SKM-1 (cell line): ENCODE measurements at regions not wholly inside any gene's neighbourhood (a gene's known extent, or its start where the extent isn't known, plus 50 kb on each side); places are given as distances from the start of the nearest gene placed in this dataset.

Experiments
- DNase-seq: peaks from one replicate; lab custom pipeline; 2025; ENCODE audit not compliant: unreplicated experiment; lab: John Stamatoyannopoulos, UW

DNA sequence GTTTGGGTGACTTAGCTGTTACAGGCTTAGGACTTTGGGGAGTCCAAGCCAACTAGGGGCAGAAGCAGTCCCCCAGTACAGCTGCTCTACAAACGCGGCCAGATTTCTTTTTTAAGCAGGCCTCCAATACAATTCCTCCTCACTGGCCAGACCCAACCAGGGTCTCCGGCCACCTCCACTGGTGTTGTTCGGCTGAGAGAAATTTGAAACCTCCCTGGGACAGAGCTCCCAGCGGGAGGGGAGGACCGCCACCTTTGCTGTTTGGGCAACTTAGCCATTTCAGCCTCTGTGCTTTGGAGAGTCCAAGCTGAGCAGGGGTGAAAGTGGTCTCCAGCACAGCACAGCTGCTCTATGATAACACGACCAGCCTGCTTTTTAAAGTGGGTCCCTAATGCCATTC lies 59.4 kb upstream of the KHDRBS2 start:
- DNase-seq: no peak

DNA sequence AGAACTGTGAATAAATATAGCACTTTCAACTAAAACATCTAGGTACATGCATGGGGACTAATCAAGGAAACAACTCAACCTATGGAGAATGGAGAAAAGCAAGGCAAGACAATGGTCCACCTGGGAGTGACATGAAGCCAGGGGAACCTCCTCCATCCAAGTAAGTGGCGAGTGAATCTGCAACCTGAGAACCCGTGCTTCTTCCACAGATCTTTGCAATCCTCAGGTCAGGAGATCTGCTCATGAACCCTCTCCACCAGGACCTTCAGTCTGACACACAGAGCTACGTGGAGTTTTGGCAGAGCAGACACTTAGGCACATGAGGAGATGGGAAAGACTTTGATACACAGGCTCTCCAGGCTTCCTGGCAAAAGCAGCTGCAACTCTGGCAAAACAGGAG lies 58.8 kb upstream of the KHDRBS2 start:
- no peak for DNase-seq

DNA sequence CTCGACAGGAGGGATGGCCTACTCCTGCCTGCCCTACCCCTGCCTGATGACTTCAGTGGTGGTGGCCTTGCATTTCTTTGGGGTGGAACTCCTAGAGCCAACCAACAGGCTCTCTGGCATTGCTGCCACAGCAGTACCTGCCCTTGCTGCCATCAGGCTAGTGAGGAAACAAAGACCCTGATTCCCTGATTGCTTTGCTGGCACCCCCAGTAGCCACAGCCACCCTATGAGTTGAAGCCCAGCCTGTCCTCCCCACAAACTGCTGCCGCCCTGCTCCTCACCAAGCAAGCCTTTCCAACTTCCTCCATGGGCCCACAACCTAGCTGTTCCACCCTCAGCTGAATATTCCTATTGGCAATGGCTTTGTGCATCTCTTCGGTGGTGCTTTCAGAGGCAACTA lies 52.5 kb upstream of the KHDRBS2 start:
- DNase-seq: no peak
